H4 (cell line): ENCODE measurements at regions not wholly inside any gene's neighbourhood (a gene's known extent, or its start where the extent isn't known, plus 50 kb on each side); places are given as distances from the start of the nearest gene placed in this dataset.
"Not testable (repeated sequence)": the region's sequence is repeated elsewhere in the genome, so short reads cannot be mapped to it uniquely, and the experiment has no call there.

ENCODE experiments used
- DNase-seq: peaks from one replicate; pipeline ENCODE4 v3.0.0-alpha.2; 2015; ENCODE audit warnings: low spot score

DNA sequence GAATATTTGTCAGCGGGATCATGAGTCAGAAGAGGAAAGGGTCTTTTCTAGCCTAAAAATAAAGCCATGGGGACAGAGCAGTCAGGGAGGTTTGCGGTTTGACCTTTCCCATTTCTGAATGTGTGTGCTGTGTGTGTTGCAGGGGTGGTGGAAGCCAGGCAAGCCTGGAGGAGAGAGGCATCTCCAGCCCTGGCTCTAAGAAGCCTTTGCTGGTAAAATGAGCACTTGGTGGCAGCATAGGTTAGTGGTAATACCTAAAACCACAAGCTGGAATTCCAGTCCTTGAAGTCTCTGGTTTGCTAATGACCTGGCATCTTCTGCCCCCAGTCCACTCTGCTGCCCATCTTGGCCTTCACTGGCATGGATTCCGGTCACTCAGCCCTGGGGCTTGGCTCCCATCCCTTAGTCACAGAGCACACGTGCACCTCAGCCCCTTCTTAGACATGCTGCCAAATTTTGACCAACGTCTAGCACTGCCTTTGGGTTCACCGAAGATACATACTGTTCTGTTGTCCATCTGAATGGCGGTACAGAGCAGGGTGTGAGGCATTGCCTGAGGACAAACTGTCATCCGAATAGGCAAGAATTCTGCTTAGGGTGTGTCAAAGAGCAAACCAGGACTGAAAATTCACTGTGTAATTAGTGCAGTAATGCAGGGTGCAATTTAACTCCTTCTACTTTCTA, 52.7 kb downstream of the KCNA5 start:
- DNase-seq, result peak; percentile 68

DNA sequence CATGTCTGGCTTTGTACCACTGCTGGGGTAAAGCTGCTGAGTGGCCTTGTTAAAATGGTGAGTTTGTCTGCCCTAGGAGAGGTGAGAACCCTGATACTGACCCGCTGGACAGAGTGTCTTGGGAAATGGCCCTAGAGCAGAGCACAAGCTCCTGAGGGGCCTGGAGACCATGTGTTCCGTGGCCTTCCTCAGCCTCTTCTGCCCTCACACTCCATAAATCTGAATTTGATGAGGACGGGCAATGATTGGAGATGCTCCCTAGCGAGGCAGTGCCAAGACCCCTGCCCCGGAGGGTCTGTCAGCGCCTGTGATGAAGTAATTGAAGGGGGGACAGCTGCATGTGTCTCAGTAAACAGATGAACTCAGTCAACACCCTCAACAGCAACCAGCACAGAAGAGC, 54.1 kb downstream of the KCNA5 start:
- no peak for DNase-seq

- no peak for DNase-seq
These were observed 55.5 kb downstream of the KCNA5 start for GRCh38 chr12:5099136-5099535.

DNA sequence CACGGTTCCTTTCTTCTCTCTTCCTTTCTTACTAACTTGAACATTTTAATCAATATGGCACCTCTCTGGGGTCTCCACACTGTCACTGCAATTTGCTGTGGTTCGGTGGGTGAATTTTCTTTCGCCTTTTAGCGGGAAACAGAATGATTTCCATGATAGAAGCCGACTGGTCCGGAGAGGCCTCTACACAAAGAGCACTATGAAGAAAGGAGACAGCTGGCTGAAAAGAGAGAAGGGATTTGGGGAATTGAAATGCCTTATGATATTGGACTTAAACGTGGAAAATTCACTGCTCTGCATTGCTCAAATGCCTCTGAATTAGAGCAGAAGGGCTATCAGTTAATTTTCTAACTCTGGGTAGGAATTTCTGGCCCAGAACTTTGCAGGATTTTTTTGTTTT, 55.9 kb downstream of the KCNA5 start:
- DNase-seq, result no peak

DNA sequence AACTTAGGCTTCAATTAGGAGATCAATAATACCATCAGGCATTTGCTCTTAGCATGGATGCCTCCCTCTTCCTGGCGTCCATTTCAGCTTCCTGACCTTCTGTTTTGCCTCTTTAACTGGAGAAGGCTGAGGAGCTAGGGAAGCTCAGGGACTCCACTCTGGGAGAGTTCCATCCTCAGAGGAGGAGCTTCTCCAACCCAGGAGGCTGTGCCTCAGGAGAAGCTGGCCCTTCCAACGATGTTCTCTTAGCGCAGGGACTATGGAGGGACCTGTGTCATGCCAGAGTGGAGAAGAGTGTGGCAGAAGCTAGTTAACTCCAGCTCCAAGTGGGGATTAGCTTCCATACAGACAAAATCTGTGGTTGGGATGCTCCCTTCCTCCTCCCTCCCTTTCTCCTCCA, 58.0 kb downstream of the KCNA5 start:
- DNase-seq, result no peak

GRCh38 chr12:5102261-5102789, 58.6 kb downstream of the KCNA5 start:
- DNase-seq, result no peak

DNA sequence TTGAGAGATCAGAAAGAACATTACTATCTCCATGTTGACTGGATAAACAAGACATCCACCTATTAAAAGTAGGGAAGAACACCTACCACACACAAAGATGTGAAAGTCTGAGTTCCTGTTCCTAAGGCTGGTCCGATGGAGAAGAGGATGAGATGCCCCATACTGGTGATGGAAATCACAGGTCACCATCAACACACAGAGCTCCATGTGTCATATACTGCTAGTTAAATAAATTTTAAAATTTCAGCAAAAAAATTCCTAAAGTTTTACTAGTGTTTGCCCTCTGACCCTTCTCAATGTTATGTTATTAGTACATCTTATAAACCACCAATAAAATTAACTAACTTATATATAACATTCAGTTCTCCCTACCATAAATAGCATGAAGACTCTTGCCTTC, 59.1 kb downstream of the KCNA5 start:
- DNase-seq, result no peak

GRCh38 chr12:5110345-5110744, 66.7 kb downstream of the KCNA5 start:
- DNase-seq, result no peak

DNA sequence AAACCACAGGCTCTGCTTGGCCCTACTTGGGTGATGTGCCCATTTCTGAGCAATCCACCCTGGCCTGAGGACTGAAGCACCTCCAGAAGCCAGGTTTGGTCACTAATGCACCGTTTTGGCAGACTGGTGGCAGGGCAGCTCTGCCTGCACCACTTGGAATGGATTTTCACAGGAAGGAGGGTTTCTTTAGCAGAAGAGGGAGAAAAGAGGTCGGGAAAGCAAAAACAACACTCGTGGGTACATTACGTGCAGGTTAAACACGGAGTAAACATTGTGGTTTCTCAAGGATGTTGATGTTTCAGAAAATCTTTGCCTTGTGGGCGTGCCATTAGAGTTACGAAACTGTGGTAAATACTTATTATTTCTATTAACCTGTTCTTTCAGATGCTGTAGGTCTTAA, 70.8 kb downstream of the KCNA5 start:
- DNase-seq, result peak; percentile 41

DNA sequence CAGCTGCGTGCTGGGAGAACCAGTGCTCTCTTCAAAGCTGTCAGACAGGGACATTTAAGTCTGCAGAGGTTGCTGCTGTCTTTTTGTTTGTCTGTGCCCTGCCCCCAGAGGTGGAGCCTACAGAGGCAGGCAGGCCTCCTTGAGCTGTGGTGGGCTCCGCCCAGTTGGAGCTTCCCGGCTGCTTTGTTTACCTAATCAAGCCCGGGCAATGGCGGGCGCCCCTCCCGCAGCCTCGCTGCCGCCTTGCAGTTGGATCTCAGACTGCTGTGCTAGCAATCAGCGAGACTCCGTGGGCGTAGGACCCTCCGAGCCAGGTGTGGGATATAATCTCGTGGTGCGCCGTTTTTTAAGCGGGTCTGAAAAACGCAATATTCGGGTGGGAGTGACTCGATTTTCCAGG, 78.1 kb downstream of the KCNA5 start:
- not testable (repeated sequence) for DNase-seq

DNA sequence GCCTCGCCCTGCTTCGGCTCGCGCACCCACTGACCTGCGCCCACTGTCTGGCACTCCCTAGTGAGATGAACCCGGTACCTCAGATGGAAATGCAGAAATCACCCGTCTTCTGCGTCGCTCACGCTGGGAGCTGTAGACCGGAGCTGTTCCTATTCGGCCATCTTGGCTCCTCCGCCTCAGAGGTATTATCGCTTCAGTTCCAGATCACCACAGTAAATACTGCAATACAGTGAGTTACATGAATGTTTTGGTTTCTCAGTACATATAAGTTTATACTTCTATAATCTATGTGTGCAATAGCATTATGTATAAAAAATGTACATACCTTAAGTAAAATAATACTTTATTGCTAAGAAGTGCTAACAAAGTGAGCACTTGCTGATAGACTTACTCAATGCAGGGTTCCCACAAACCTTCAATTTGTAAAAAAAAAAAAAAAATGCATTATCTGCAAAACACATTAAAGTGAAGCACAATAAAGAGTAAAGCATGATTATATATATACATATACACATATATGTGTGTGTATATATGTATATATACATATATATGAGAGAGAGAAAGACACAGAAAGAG, 78.7 kb downstream of the KCNA5 start:
- not testable (repeated sequence) for DNase-seq

GRCh38 chr12:5123921-5124320, 80.2 kb downstream of the KCNA5 start:
- DNase-seq, result peak; percentile 12

DNA sequence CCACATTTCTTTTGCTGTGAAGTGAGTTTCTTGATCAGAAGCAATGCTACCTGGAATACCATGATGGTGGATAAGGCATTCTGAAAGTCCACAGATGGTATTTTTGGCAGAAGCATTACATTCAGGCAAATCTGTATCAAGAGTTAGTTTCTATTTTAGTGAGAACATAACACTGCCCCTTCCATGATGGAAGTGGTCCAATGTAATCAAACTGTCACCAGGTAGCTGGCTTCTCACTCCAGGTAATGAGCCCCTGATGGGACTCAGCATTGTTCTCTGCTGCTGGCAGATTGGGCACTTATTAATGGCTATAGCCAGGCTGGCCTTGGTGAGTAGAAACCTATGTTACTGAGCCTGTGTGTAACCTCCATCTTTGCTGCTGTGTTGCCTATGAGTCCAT, 80.7 kb downstream of the KCNA5 start:
- DNase-seq, result no peak

GRCh38 chr12:5134861-5135525, 91.3 kb downstream of the KCNA5 start:
- no peak for DNase-seq

GRCh38 chr12:5138256-5138655, 94.6 kb downstream of the KCNA5 start:
- DNase-seq, result no peak

- no peak for DNase-seq
These were observed 95.2 kb downstream of the KCNA5 start for GRCh38 chr12:5138845-5139244.

DNA sequence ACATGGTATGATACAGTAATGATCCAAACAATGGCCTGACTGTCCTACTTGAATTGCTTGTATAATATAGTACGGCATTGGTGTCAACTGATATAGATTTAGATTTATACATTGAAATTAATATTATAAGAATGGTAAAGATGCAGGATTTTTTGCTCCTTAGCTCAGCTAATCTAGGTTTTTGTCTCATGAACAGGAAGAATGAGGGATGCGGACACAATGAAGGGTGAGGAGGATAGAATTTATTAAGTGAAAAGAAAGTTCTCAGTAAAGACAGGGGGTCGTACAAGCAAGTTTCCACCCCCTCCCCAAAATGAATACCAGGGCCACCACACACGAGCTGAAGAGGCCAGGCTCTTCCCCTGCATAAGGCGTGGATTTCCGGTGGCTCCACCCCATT, 96.1 kb downstream of the KCNA5 start:
- DNase-seq, result no peak

DNA sequence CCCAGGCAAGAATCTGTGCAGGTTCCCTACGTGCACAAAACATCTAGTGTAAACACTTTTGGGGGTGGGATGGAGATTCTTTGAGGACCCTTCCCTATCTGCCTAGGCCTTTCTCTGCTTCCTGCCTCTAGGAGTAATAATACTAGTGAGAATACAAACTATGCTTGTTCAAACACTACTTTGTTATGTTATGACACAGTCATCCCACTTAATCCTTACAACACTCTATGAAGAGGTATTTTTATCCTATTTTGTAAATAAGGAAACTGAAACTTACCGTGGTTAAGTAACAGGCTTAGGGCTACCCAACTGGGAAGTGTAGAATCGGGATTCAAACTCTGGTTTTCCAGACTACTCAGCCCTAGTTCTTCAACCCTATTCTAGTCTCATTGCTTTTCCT, 96.5 kb downstream of the KCNA5 start:
- DNase-seq, result no peak

GRCh38 chr12:5148880-5149279, 105.2 kb downstream of the KCNA5 start:
- DNase-seq, result no peak

GRCh38 chr12:5154091-5154490, 110.4 kb downstream of the KCNA5 start:
- DNase-seq, result no peak

DNA sequence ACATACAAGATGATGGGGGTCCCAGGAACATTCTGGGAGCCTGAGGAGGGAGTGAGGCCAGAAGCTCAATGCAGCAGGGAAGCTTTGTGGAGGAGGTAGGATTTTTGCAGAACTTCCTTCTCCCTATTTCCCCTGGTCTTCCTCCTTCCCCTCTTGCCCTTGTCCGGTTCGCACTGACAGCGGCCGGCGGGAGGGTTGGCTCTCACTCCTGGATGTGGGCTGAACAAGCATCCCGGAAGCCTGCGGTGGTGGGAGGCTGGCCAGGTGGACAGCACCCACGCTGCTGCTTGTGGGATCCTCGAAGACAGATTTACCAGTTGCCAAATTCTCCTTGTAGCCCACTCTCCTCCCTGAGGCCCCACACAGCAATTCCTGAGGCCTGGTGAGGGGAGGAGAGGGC, 112.2 kb downstream of the KCNA5 start:
- no peak for DNase-seq

GRCh38 chr12:5160827-5161226, 117.1 kb downstream of the KCNA5 start:
- DNase-seq, result no peak

GRCh38 chr12:5163661-5164060, 120.0 kb downstream of the KCNA5 start:
- no peak for DNase-seq
